ENCODE measurements at regions not wholly inside any gene's neighbourhood (a gene's known extent, or its start where the extent isn't known, plus 50 kb on each side); places are given as distances from the start of the nearest gene placed in this dataset.

DNA sequence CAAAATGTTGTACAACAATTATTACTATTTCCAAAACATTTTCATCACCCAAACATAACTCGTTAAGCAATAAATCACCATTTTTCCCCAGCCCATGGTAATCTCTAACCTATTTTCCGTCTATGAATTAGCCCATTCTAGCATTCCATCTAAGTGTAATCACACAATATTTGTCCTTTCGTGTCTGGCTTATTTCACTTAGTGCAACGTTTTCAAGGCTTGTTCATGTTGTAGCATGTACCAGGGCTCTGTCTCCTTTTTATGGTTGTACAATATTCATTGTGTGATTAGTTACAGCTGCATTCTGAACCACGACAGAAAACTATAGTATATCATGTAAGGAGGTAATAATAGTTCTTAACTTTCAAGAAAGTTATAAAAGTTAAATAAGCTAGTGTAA is 656.0 kb upstream of the HS3ST1 start:
- TF ChIP-seq EZH2 (IDR thresholded peaks at IDR 0.05; ENCODE audit: low read length) = no peak
- TF ChIP-seq, protein P1, sequence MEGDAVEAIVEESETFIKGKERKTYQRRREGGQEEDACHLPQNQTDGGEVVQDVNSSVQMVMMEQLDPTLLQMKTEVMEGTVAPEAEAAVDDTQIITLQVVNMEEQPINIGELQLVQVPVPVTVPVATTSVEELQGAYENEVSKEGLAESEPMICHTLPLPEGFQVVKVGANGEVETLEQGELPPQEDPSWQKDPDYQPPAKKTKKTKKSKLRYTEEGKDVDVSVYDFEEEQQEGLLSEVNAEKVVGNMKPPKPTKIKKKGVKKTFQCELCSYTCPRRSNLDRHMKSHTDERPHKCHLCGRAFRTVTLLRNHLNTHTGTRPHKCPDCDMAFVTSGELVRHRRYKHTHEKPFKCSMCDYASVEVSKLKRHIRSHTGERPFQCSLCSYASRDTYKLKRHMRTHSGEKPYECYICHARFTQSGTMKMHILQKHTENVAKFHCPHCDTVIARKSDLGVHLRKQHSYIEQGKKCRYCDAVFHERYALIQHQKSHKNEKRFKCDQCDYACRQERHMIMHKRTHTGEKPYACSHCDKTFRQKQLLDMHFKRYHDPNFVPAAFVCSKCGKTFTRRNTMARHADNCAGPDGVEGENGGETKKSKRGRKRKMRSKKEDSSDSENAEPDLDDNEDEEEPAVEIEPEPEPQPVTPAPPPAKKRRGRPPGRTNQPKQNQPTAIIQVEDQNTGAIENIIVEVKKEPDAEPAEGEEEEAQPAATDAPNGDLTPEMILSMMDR (optimal IDR thresholded peaks at IDR 0.05 in 1 of 3, IDR thresholded peaks at IDR 0.05 in 1 of 3, conservative IDR thresholded peaks at IDR 0.05 in 1 of 3; ENCODE audit: extremely low read depth in 1 of 3, insufficient read depth in 2 of 3, low read length in 3 of 3) = no peak

Data from keratinocyte (primary cell).